GM23248 (cell line): ENCODE measurements at regions not wholly inside any gene's neighbourhood (a gene's known extent, or its start where the extent isn't known, plus 50 kb on each side); places are given as distances from the start of the nearest gene placed in this dataset.

Experiments
- EZH2 ChIP-seq: fragments of 200-600 bp; sonication (generic); IDR thresholded peaks from 2 replicates; pipeline ENCODE4 v1.6.1; 2018; ENCODE audit warnings: antibody characterized with exemption, mild to moderate bottlenecking; ENCODE audit not compliant: insufficient read depth, poor library complexity, severe bottlenecking
- EZH2phosphoT487 ChIP-seq: fragments of 200-600 bp; sonication (generic); IDR thresholded peaks from 2 replicates; pipeline ENCODE4 v1.6.1; 2018; ENCODE audit warnings: antibody characterized with exemption, moderate library complexity, mild to moderate bottlenecking, low read depth; ENCODE audit not compliant: insufficient read depth

GRCh38 chr15:86021281-86022264, 58.1 kb upstream of the AGBL1 start:
- TF ChIP-seq EZH2 (no peak), EZH2phosphoT487 (no peak)
